ENCODE measurements at regions not wholly inside any gene's neighbourhood (a gene's known extent, or its start where the extent isn't known, plus 50 kb on each side); places are given as distances from the start of the nearest gene placed in this dataset.
"Not testable (repeated sequence)": the region's sequence is repeated elsewhere in the genome, so short reads cannot be mapped to it uniquely, and the experiment has no call there.

DNA sequence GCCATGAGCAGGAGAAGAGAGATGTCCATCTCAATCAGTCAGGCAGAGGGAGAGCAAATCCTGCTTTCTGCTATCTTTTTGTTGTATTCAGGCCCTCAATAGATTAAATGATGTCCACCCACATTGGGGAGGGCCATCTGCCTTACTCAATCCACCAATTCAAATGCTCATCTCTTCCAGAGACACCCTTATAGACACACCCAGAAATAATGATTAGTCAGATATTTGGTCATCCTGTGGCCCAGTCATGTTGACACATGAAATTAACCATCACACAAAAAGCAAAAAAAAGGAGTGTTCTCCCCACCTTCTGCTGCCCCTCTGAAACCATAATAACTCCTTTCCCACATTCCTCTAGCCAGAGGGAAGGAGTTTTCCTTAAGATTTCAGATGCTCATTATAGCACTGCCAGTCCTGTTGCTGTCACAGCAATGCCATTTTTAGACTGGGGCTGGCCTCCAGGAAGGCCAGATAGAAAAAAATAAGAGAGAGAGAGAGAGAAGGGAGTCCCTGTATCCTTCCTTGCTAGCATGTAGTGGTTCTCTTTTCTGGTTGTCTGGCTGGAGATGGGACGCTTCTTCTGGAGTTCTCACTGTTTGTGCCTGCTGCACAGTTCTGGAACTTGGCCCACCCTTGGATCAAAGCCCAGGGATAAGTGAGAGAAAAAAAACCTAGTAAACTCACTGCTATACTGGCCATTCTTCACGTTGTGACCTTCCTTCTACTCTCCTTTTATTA, 177.7 kb downstream of the RBM46 start:
- Mint-ChIP-seq H3K4me1 (no peaks in the 10 kb centered on the region), H3K9me3 (peaks cover 9% of the 10 kb centered on the region), H3K4me3 (no peak overlapping the region), H3K27me3 (no peaks in the 10 kb centered on the region), H3K36me3 (ENCODE audit: low read depth) (no peaks in the 10 kb centered on the region), H3K27ac (no peak overlapping the region)
- ATAC-seq (no peak), DNase-seq (no peak)

DNA sequence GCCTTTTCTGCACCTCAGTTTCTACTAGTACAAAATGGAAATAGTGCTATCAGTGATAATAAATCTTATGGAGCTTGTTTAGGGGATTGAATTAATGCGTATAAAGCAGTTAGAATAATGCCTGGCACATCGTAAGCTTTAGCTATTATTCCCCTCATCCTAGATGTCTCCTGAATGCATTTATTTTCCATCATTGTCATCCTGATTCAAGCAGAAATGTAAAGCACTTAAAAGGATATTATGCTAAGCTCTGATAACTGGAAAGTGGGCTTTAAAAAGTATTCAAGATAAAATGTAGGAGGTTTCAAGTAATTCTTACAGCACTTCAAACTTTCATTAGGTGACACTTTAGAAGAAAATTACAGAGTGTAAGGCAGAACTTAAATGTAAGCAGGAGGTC, 178.7 kb downstream of the RBM46 start:
- no peaks in the 10 kb centered on the region for H3K36me3 Mint-ChIP-seq (ENCODE audit: low read depth)
- H3K4me1 Mint-ChIP-seq, result no peaks in the 10 kb centered on the region
- no peaks in the 10 kb centered on the region for H3K27me3 Mint-ChIP-seq
- no peak overlapping the region for H3K27ac Mint-ChIP-seq
- H3K4me3 Mint-ChIP-seq, result no peak overlapping the region
- no peak for ATAC-seq
- no peak for DNase-seq
- H3K9me3 Mint-ChIP-seq, result peaks cover 11% of the 10 kb centered on the region

DNA sequence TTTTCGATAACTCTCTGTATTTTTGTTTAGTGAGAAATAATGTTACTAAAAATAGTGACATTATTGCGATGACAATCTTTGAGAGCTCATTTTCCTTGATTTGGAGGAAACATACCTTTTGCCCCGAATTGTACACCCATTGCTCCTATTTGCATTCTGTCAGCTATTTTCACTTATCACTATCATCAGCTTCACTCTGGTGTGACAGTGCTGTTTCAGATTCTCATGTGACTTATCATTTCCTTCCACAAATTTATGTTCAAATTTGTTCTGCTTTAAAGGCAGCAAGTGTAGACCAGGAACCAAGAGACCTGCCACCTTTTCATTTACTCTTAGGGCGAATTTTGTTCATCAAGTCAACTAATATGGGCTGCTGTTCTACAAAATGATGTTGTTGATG, 179.4 kb downstream of the RBM46 start:
- Mint-ChIP-seq H3K4me1 (no peaks in the 10 kb centered on the region), H3K4me3 (no peak overlapping the region), H3K27me3 (no peaks in the 10 kb centered on the region), H3K36me3 (ENCODE audit: low read depth) (no peaks in the 10 kb centered on the region), H3K27ac (no peak overlapping the region), H3K9me3 (peaks cover 7% of the 10 kb centered on the region)
- ATAC-seq (no peak), DNase-seq (no peak)

DNA sequence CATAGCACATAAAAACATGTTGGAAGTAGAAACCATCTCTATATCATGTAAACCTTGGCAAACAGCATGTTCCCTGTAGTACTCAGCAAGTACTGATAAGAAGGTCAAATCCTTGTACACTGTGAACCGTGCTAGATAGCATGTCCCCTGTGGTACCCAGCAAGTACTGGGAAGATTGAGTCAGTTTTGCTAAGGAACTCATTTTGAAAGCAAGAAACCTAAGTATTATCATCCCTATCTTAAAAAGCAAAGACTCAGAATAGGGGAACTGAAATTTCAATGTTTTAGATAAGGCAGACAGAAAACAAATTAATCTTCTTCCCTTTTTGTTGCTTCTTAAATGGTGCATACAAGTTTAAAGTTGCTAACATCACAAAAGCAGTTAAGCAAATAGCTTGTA, 180.2 kb downstream of the RBM46 start:
- ATAC-seq, result no peak
- Mint-ChIP-seq H3K27ac (no peak overlapping the region), H3K27me3 (no peaks in the 10 kb centered on the region), H3K4me1 (no peaks in the 10 kb centered on the region), H3K9me3 (peaks cover 7% of the 10 kb centered on the region), H3K36me3 (ENCODE audit: low read depth) (no peaks in the 10 kb centered on the region), H3K4me3 (no peak overlapping the region)
- no peak for DNase-seq

DNA sequence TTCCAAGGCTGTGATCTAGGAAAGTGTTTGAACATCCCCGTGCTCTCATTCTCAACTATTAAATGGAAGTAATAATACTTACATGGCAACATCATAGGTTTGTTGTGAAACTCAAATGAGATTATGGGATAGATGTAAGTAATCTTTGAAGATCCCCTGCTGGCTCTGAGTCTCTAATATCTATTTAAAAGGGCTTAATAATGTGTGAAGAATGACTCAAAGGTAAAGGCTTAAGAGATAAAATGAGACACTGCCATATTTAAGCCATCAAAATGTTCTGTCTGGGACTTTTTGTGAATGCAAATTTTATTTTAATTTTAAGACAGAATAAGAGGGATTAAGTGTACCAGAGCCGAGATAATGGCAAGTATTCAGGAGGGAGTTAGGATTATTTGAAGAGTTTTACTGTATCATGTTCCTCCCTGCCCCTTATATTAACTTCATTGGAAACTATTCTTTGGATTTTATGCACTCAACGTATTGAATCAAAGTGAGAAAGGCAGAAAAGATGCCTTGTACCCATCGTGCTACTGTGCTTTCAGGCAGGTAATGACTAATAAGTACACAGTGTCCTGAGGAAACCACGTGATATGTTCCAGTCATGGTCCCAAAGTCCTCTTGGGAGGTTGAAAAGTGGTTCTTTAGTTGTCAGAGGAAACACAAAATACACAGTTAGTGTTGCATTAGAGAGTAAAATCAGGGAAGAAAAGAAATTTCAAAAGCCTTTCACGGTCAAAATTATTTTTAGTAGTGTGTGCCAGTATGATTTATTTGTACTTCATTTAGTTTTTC, 192.4 kb downstream of the RBM46 start:
- no peaks in the 10 kb centered on the region for H3K36me3 Mint-ChIP-seq (ENCODE audit: low read depth)
- no peaks in the 10 kb centered on the region for H3K4me1 Mint-ChIP-seq
- DNase-seq (no peak), ATAC-seq (no peak)
- H3K4me3 Mint-ChIP-seq, result no peak overlapping the region
- peaks cover 2% of the 10 kb centered on the region for H3K27me3 Mint-ChIP-seq
- no peak overlapping the region for H3K27ac Mint-ChIP-seq
- no peaks in the 10 kb centered on the region for H3K9me3 Mint-ChIP-seq

DNA sequence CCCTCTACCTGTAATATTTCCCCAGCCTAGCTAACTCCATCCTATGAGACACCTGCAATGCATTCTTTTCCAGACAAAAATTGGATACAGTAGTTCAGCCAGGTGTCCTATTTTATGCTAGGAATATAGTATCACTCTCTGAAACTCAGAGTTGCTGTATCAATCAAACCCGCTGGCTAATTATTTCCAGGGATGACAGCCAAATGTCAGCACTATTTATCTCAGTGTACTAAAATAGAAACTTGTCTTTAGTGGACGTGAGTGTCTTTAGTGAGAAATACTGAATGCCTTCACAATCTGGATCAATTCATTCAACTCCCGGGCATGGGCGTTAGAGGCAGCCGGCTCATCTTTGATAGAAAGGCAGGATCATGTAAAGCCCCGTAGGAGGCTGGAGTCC, 196.2 kb downstream of the RBM46 start:
- no peaks in the 10 kb centered on the region for H3K4me1 Mint-ChIP-seq
- ATAC-seq, result no peak
- no peak overlapping the region for H3K27ac Mint-ChIP-seq
- DNase-seq, result no peak
- no peak overlapping the region for H3K4me3 Mint-ChIP-seq
- no peaks in the 10 kb centered on the region for H3K9me3 Mint-ChIP-seq
- H3K36me3 Mint-ChIP-seq (ENCODE audit: low read depth), result no peaks in the 10 kb centered on the region
- H3K27me3 Mint-ChIP-seq, result peaks cover 2% of the 10 kb centered on the region

DNA sequence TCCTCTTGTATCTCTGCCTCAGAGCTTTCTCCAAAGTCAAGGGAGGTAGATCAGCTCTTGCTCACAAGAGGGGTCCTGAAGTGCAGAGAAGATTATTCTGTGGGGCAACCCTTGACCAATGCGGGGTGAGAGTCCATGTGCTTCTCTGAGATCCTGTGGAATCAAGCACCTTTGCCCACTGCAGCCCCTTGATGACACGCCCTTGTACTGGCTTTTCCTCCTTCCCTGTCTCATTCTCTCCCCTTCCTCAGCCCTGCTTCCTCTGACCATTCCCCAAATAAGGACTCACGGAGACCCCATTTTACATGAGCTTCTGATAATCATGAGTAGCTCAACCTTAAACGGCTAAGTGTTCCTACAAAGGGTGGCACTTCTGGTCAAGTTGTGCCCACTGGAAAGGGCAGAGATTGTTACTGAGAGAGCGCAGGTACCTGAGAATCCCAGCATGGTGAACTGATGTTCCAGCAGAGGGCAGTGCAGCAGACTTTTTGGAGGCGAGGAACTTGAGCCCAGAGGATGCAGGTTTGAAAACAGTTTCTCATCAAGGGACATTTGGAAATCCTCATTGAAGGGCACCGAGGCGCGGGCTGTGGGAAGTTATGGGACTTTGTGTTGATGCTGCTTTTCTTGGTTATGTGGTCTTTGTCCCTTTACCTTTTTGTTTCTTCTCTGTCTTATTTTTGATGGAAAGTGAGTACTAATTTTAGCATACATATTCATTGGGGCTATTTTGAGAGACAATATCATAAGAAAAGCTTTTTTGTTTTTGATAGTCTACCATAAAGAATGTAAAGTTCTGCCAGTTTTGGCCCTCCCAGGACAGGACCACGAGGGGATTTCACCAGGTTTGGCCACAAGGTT, 201.3 kb downstream of the RBM46 start:
- H3K4me1 Mint-ChIP-seq, result no peaks in the 10 kb centered on the region
- peaks cover 3% of the 10 kb centered on the region for H3K27me3 Mint-ChIP-seq
- H3K36me3 Mint-ChIP-seq (ENCODE audit: low read depth), result no peaks in the 10 kb centered on the region
- H3K27ac Mint-ChIP-seq, result no peak overlapping the region
- DNase-seq (peak; percentile 44), ATAC-seq (peak; percentile 63)
- no peak overlapping the region for H3K4me3 Mint-ChIP-seq
- no peaks in the 10 kb centered on the region for H3K9me3 Mint-ChIP-seq

DNA sequence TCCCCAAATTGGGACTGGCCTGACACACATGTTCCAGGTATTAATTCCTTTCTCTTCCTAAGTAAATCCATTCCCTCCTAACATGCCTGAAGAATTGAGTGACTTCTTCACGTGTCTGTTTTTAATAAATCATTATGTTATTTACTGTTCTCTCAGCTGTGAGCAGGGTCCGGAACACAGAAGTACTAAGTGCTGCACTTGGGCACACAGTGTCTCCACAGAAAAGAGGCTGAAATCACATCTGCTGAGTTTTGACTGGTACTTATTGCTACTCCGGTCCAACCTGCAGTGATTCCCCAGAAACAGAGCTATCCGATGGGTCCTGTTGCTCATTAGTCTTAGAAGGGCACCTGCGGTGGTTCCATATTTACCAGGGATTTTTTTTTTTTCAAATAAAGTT, 202.6 kb downstream of the RBM46 start:
- Mint-ChIP-seq H3K9me3 (no peaks in the 10 kb centered on the region), H3K27me3 (peaks cover 3% of the 10 kb centered on the region), H3K4me1 (no peaks in the 10 kb centered on the region), H3K27ac (no peak overlapping the region), H3K36me3 (ENCODE audit: low read depth) (no peaks in the 10 kb centered on the region), H3K4me3 (no peak overlapping the region)
- ATAC-seq (no peak), DNase-seq (no peak)

DNA sequence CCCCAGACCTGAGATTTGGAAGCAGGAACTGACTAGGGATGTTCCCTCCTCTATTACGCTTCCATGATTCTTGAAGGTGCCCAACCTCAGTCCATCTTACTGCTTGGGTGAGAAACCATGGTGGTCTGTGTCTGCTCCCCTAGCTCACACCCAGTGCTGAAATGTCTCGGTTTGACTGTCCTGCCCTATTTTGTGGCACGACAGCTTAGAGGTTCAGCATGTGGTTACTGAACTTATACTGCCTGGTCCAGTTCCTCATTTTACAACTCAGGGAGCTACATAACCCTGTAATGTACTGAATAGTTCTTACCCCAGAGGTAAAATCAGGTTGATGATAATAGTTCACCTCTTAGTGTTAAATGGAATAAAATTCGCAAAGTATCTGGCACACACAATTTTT, 203.1 kb downstream of the RBM46 start:
- DNase-seq (no peak), ATAC-seq (no peak)
- no peak overlapping the region for H3K4me3 Mint-ChIP-seq
- H3K27ac Mint-ChIP-seq, result no peak overlapping the region
- H3K4me1 Mint-ChIP-seq, result no peaks in the 10 kb centered on the region
- H3K36me3 Mint-ChIP-seq (ENCODE audit: low read depth), result no peaks in the 10 kb centered on the region
- H3K27me3 Mint-ChIP-seq, result peaks cover 3% of the 10 kb centered on the region
- H3K9me3 Mint-ChIP-seq, result no peaks in the 10 kb centered on the region

DNA sequence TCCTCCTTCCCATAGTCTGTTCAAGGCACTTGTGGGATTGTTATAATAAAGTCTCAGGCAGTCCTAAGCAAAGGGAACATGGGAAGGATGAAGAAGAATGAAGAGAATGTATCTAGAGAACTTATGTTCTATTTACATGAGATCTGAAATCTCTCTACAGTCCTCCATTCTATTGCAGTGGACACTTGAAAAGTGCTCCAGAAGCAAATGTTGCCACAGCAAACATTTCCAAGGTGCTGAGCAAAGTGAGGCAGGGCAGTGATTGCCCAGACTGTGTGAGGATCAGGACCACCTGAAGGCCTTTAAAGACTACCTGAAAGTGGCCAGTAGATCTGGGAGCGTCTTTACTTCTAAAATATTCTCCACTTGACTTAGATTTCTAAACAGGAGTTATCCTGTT, 203.5 kb downstream of the RBM46 start:
- no peaks in the 10 kb centered on the region for H3K4me1 Mint-ChIP-seq
- H3K36me3 Mint-ChIP-seq (ENCODE audit: low read depth), result no peaks in the 10 kb centered on the region
- no peak overlapping the region for H3K4me3 Mint-ChIP-seq
- peaks cover 3% of the 10 kb centered on the region for H3K27me3 Mint-ChIP-seq
- no peak for DNase-seq
- no peaks in the 10 kb centered on the region for H3K9me3 Mint-ChIP-seq
- no peak overlapping the region for H3K27ac Mint-ChIP-seq
- no peak for ATAC-seq

DNA sequence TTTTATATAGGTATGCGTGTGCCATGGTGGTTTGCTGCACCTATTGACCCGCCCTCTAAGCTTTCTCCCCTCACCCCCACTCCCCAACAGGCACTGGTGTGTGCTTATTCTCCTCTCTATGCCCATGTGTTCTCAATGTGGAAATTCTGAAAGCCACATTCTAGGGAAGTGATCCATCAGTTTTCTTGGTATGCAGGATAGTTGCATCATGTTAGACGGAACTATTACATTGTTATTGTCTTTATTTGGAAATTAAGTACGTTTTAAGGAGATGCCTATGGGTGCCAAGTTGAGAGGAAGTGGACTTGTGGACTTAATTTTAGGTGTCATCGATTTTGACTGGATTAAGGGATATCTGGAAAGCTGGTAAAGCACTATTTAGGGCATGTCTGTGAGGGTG, 204.6 kb downstream of the RBM46 start:
- Mint-ChIP-seq H3K9me3 (no peaks in the 10 kb centered on the region), H3K27me3 (peaks cover 3% of the 10 kb centered on the region), H3K36me3 (ENCODE audit: low read depth) (no peaks in the 10 kb centered on the region), H3K4me3 (no peak overlapping the region), H3K4me1 (no peaks in the 10 kb centered on the region), H3K27ac (no peak overlapping the region)
- DNase-seq (no peak), ATAC-seq (no peak)

DNA sequence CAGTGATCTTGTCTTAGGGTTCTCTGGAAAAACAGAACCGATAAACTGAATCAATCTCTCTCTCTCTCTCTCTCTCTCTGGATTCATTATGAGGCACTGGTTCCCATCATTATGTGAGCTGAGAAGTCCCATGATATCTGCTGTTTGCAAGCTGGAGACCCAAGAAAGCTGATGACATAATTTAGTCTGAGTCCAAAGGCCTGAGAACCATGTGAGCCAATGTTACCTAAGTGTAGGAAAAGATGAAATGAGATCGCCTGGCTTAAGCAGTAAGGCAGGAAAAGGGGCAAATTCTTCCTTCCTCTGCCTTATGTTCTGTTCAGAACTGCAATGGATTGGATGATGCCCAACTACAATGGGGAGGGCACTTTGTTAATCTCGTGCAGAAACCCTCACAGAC, 207.4 kb downstream of the RBM46 start:
- ATAC-seq, result no peak
- no peak overlapping the region for H3K4me3 Mint-ChIP-seq

DNA sequence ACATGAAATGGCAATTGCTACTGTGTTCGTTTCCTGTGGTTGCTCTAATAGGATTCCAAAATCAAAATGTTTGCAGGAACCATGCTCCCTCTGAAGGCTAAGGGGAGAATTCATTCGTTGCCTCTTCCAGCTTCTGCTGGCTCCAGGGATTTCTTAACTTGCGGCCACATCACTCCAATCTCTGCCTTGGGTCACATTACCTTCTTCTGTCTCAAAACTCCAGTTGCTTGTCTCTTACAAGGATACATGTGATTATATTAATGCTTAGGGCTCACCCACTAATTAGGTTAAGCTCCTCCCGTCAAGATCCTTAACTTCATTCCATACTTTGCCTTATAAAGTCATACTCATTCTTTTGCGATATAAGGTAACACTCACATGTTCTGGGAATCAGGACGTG, 208.4 kb downstream of the RBM46 start:
- Mint-ChIP-seq H3K4me3 (no peak overlapping the region), H3K4me1 (no peaks in the 10 kb centered on the region), H3K27ac (no peak overlapping the region), H3K9me3 (no peaks in the 10 kb centered on the region), H3K27me3 (no peaks in the 10 kb centered on the region), H3K36me3 (ENCODE audit: low read depth) (no peaks in the 10 kb centered on the region)
- DNase-seq (no peak), ATAC-seq (no peak)

More for the DNA sequence above, 207.4 kb downstream of the RBM46 start:
- no peaks in the 10 kb centered on the region for H3K9me3 Mint-ChIP-seq
- no peak overlapping the region for H3K27ac Mint-ChIP-seq
- H3K36me3 Mint-ChIP-seq (ENCODE audit: low read depth), result no peaks in the 10 kb centered on the region
- no peak for DNase-seq
- no peaks in the 10 kb centered on the region for H3K4me1 Mint-ChIP-seq
- no peaks in the 10 kb centered on the region for H3K27me3 Mint-ChIP-seq

DNA sequence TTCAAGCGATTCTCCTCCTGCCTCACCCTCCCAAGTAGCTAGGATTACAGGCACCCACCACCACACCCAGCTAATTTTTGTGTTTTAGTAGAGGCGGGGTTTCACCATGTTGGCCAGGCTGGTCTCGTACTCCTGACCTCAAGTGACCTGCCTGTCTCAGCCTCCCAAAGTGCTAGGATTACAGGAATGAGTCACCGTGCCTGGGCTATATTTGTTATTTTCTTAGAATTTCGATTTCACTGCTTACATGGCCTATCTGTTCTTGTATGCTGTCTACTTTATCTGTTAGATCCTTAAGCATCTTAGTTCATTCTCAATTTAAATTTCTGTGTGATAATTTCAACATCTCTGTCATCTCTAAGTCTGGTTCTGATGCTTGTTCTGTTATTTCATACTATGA, 210.6 kb upstream of the NPY2R start:
- not testable (repeated sequence) for ATAC-seq; DNase-seq; H3K4me1 Mint-ChIP-seq; H3K27me3 Mint-ChIP-seq; H3K27ac Mint-ChIP-seq; H3K9me3 Mint-ChIP-seq; H3K4me3 Mint-ChIP-seq; H3K36me3 Mint-ChIP-seq (ENCODE audit: low read depth)

DNA sequence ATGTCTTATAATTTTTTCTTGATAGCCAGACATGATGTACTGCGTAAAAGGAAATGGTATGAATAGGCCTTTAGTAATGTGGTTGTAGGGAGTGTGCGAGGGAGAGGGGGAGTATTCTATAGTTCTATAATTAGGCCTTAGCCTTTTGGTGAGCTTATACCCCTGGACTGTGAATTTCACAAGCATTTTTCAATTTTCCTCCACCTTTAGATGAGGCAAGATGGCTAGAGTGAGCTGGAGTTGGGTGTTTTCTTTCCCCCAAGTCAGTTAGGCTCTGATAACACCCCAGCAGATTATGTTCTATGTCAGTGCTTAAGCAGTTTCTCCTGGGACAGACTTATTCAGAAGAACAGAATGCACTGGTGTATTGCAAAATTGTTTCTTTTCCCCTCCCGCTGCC, 210.2 kb upstream of the NPY2R start:
- DNase-seq, result no peak
- H3K4me1 Mint-ChIP-seq, result no peaks in the 10 kb centered on the region
- no peak overlapping the region for H3K27ac Mint-ChIP-seq
- ATAC-seq, result no peak
- peaks cover 1% of the 10 kb centered on the region for H3K27me3 Mint-ChIP-seq
- H3K36me3 Mint-ChIP-seq (ENCODE audit: low read depth), result no peaks in the 10 kb centered on the region
- H3K4me3 Mint-ChIP-seq, result no peak overlapping the region
- no peaks in the 10 kb centered on the region for H3K9me3 Mint-ChIP-seq

Data from activated naive CD8-positive, alpha-beta T cell treated with anti-CD3 and anti-CD28 coated beads, Interleukin-2, amount 50 U/mL, for 24 hours (primary cell).